Epithelial cell of proximal tubule (primary cell): ENCODE measurements at regions not wholly inside any gene's neighbourhood (a gene's known extent, or its start where the extent isn't known, plus 50 kb on each side); places are given as distances from the start of the nearest gene placed in this dataset.

ENCODE experiments used
- DNase-seq: peaks from one replicate; pipeline ENCODE4 v3.0.0-alpha.2; 2011; ENCODE audit warnings: low read depth
- H3K4me3 ChIP-seq: 2 replicates; pipeline ENCODE4 v1.5.1; 2011; ENCODE audit warnings: low read depth, mild to moderate bottlenecking, low read length
- TF ChIP-seq, protein P1 (sequence below): conservative IDR thresholded peaks from 2 replicates; pipeline ENCODE4 v1.5.1; 2012; ENCODE audit warnings: low read depth, mild to moderate bottlenecking, low read length

DNA sequence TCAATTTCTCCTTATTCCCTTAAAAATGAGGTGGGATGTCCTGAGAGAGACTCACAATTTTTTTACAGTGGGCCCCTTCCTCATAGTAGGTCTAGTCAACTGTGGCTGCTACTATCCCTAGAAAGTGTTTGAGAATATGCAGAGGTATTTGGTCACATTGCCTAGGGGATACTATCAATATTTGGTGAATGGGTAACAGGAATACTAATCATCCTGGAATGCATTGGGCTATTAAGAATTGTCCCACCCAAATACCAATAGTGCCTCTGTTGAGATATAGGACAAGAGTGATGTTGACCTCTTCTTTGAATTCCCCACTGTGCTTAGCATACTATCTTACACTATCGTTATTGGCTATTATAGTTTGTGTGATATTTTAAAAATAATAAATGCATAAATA, 389.4 kb downstream of the DIPK2A start:
- no peak for DNase-seq
- TF ChIP-seq, protein P1, sequence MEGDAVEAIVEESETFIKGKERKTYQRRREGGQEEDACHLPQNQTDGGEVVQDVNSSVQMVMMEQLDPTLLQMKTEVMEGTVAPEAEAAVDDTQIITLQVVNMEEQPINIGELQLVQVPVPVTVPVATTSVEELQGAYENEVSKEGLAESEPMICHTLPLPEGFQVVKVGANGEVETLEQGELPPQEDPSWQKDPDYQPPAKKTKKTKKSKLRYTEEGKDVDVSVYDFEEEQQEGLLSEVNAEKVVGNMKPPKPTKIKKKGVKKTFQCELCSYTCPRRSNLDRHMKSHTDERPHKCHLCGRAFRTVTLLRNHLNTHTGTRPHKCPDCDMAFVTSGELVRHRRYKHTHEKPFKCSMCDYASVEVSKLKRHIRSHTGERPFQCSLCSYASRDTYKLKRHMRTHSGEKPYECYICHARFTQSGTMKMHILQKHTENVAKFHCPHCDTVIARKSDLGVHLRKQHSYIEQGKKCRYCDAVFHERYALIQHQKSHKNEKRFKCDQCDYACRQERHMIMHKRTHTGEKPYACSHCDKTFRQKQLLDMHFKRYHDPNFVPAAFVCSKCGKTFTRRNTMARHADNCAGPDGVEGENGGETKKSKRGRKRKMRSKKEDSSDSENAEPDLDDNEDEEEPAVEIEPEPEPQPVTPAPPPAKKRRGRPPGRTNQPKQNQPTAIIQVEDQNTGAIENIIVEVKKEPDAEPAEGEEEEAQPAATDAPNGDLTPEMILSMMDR: no peak
- no peak overlapping the region for H3K4me3 ChIP-seq

DNA sequence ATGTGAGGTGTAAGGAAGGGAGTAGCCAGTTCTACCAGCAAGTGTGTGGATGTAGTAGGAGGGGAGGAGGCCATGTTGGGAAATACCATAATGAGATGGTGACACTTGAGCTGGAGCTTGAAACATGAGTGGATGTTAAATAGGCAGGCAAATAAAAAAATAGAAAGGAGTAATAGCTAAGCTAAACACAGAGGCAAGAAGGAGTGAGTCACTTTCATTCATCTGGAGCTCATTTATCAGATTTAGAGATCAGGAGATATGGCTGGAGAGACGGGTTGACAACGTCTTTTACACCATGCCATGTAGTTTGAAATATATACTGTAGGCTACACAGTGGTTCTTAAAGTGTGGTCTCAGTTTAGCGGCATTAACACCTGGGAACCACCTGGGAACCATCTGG, 390.5 kb downstream of the DIPK2A start:
- TF ChIP-seq, protein P1: no peak
- no peak overlapping the region for H3K4me3 ChIP-seq
- no peak for DNase-seq

- DNase-seq: no peak
- H3K4me3 ChIP-seq: no peak overlapping the region
- TF ChIP-seq, protein P1: no peak
Observed at GRCh38 chr3:144363856-144364255, 392.2 kb downstream of the DIPK2A start.

- TF ChIP-seq, protein P1: no peak
- DNase-seq: no peak
- no peak overlapping the region for H3K4me3 ChIP-seq
Observed at GRCh38 chr3:144364737-144365136, 393.1 kb downstream of the DIPK2A start.

DNA sequence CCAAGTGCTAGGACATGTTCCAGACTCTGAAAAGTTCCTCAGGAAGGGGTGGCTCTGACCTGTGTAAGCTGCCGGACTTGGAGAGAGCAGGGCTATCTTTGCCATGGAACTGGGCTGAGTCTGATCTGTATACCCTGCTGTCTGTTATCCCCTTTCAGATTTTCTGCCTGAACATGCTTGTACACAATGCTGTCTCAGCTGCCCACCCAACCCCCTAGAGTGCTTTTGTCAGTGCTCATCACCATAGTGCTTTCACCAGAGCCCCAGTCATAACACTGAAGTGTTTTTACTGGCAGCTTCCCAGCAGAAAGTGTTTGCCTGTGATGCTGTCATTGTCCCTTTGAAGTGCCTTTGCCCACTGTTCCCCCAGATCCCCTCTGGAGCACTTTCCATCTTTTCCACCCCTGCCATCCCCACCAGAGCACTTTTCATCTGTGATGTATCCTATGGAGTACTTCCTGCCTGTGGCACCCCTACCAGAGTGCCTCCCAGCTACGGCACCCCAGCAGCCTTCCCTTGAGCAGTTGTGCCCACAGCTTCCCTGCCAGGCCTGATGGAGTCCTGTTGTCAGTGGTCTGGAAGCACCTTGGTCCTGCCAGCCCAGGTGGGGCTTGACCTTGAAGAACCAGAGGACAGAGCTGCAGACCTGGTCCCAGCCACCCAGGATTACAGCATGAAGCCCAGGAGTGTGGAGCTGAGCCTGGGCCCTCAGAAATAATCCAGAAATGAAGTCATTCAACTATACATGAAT, 397.7 kb downstream of the DIPK2A start:
- DNase-seq: no peak
- H3K4me3 ChIP-seq: no peak overlapping the region
- TF ChIP-seq, protein P1: no peak

DNA sequence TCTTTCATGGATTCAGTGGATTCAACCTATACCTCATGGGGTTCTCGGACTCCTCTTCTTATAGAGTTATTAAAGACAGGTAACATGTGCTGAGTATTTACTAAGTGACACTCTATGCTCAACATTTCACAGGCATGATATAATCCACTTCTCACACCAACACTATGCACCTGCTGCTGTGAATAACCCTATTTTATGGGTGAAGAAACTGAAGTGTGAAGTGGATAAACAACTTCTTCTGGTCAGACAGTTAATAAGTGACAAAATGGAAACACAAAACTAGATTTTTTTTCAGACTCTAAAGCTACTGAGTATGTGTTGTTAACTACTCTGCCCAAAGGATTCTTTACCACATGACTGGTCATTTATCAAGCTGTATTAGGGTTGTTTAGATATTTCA, 403.5 kb downstream of the DIPK2A start:
- peak; percentile 46 for DNase-seq
- TF ChIP-seq, protein P1: no peak

DNA sequence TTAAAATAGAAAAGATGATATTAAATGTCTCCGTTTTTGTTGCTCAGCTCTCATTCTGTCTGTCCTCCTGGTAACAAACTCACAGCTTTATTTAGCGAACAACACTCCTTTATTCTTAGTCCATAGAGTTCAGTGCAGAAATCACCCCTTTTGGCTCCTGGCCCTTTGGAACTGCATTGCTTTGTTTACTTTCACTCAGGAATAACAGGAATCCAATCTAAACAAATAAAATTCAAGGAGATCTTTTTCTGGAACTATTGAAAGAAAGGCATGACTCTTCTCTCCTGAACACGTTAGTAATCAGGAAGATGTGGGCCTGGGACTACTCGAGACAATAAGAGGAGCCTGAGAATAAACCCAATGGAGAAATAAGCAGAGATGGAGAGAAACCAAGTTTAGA, 409.2 kb downstream of the DIPK2A start:
- TF ChIP-seq, protein P1: no peak
- no peak overlapping the region for H3K4me3 ChIP-seq
- DNase-seq: no peak

More for the DNA sequence above, 403.5 kb downstream of the DIPK2A start:
- H3K4me3 ChIP-seq: no peak overlapping the region
